CD4-positive, alpha-beta T cell (primary cell): ENCODE measurements at regions not wholly inside any gene's neighbourhood (a gene's known extent, or its start where the extent isn't known, plus 50 kb on each side); places are given as distances from the start of the nearest gene placed in this dataset.

Experiments used
- ATAC-seq: fragments of 200-7000 bp; cut with Tn5 transposase; one replicate; pipeline ENCODE4 v1.10.0; 2022; ENCODE audit warnings: mild to moderate bottlenecking; ENCODE audit not compliant: poor library complexity
- CTCF ChIA-PET: fragments of 350-600 bp; sonication (Branson Sonifier 250); formaldehyde crosslinking; loops from one replicate; lab custom pipeline; 2021; ENCODE audit warnings: antibody characterized with exemption, inconsistent platforms; lab: Charles Lee
- POLR2A ChIA-PET: fragments of 350-600 bp; sonication (Branson Sonifier 250); formaldehyde crosslinking; loops from one replicate; lab custom pipeline; 2021; ENCODE audit warnings: antibody characterized with exemption, inconsistent platforms; lab: Charles Lee
- DNase-seq, 14 experiments: peaks; one replicate each; pipeline ENCODE4 v3.0.0-alpha.2; 2013 to 2020; ENCODE audit warnings: mixed read lengths in 2 of 14
- H3K27ac ChIP-seq, 2 donors: one replicate each; pipeline versions ENCODE4 v1.5.1 to v1.7.0; 2013; ENCODE audit warnings: low read length in 2 of 2, low read depth in 1 of 2, mild to moderate bottlenecking in 1 of 2
- H3K27me3 ChIP-seq, 2 experiments: 1 replicate in 1 of 2; 2 replicates in 1 of 2; pipeline versions ENCODE4 v1.6.1 to v1.7.0; 2013; ENCODE audit warnings: low read length in 2 of 2, control low read depth in 1 of 2, mild to moderate bottlenecking in 1 of 2, moderate library complexity in 1 of 2; ENCODE audit not compliant: insufficient read depth in 2 of 2, control insufficient read depth in 1 of 2
- H3K36me3 ChIP-seq: one replicate; pipeline ENCODE4 v1.6.1; 2013; ENCODE audit warnings: low read length, control low read depth; ENCODE audit not compliant: insufficient read depth
- H3K4me1 ChIP-seq: one replicate; pipeline ENCODE4 v1.6.1; 2013; ENCODE audit warnings: low read length, control low read depth; ENCODE audit not compliant: insufficient read depth
- H3K4me3 ChIP-seq: one replicate; pipeline ENCODE4 v1.5.1; 2013; ENCODE audit warnings: mild to moderate bottlenecking, low read length, moderate library complexity
- H3K9me3 ChIP-seq, 2 experiments: 1 replicate in 1 of 2; 2 replicates in 1 of 2; pipeline versions ENCODE4 v1.6.1 to v1.7.0; 2013; ENCODE audit warnings: low read length in 2 of 2, mild to moderate bottlenecking in 2 of 2, control low read depth in 1 of 2, moderate library complexity in 1 of 2; ENCODE audit not compliant: control insufficient read depth in 1 of 2, insufficient read depth in 1 of 2
- H3K27ac Mint-ChIP-seq: one replicate; pipeline ENCODE4 v1.8.0; 2020; ENCODE audit warnings: mixed read lengths
- H3K27me3 Mint-ChIP-seq: one replicate; pipeline ENCODE4 v1.8.0; 2021; ENCODE audit warnings: mixed read lengths
- H3K36me3 Mint-ChIP-seq: one replicate; pipeline ENCODE4 v1.8.0; 2021; ENCODE audit warnings: low read depth, mixed read lengths
- H3K4me1 Mint-ChIP-seq: one replicate; pipeline ENCODE4 v1.8.0; 2021; ENCODE audit warnings: low read depth, mixed read lengths
- H3K4me3 Mint-ChIP-seq: one replicate; pipeline ENCODE4 v1.8.0; 2020; ENCODE audit warnings: mild to moderate bottlenecking, mixed read lengths
- H3K9me3 Mint-ChIP-seq: one replicate; pipeline ENCODE4 v1.8.0; 2020; ENCODE audit warnings: mixed read lengths
- CTCF ChIP-seq: fragments of 200-600 bp; IDR thresholded peaks from one replicate; pipeline ENCODE4 v1.8.0; 2022; ENCODE audit warnings: antibody characterized with exemption, mild to moderate bottlenecking
- intact Hi-C, 2 experiments: fragments of 100-400 bp; cut with DNase I in 1 of 2; cut with micrococcal nuclease in 1 of 2; formaldehyde crosslinking; loops; one replicate each; pipeline versions ENCODE4 v1.15.1 to v1.9.0; 2023 to 2025; cut with DNase I, micrococcal nuclease

- Histone ChIP-seq H3K36me3 (no peaks in the 10 kb centered on the region), H3K4me3 (no peak overlapping the region), H3K27me3 (no peaks in the 10 kb centered on the region), H3K9me3 (no peaks in the 10 kb centered on the region), H3K4me1 (no peaks in the 10 kb centered on the region), H3K27ac (no peak overlapping the region)
- DNase-seq, result no peak
- Mint-ChIP-seq H3K36me3 (no peaks in the 10 kb centered on the region), H3K27me3 (no peaks in the 10 kb centered on the region), H3K27ac (no peak overlapping the region), H3K9me3 (no peaks in the 10 kb centered on the region), H3K4me1 (no peaks in the 10 kb centered on the region), H3K4me3 (no peak overlapping the region)
- ATAC-seq, result no peak
- ChIA-PET CTCF (interaction anchor here (0.6 kb wide), 1 partner anchor 17 kb away, joined by 3 read pairs; no protein-coding TSS in a partner anchor), POLR2A (no interaction called here)
- no peak for TF ChIP-seq CTCF
- intact Hi-C loops, result no loop called here
Observed at GRCh38 chr1:166457700-166458099, 290.9 kb upstream of the FAM78B start.

- Histone ChIP-seq H3K27ac (no peak overlapping the region), H3K27me3 (peaks cover 4 to 6% of the 10 kb centered on the region in 2 experiments), H3K4me1 (no peaks in the 10 kb centered on the region), H3K4me3 (no peak overlapping the region), H3K36me3 (no peaks in the 10 kb centered on the region), H3K9me3 (peaks cover 0 to 8% of the 10 kb centered on the region in 2 experiments)
- H3K9me3 Mint-ChIP-seq, result peaks cover 2% of the 10 kb centered on the region
- ATAC-seq (no peak), DNase-seq (no peak)
- no peaks in the 10 kb centered on the region for H3K36me3 Mint-ChIP-seq
- peaks cover 23% of the 10 kb centered on the region for H3K27me3 Mint-ChIP-seq
- no peak for TF ChIP-seq CTCF
- intact Hi-C loops, result no loop called here
- no peak overlapping the region for H3K27ac Mint-ChIP-seq
- ChIA-PET POLR2A (no interaction called here), CTCF (no interaction called here)
- no peaks in the 10 kb centered on the region for H3K4me1 Mint-ChIP-seq
- no peak overlapping the region for H3K4me3 Mint-ChIP-seq
Observed at GRCh38 chr1:166464333-166464732, 297.5 kb upstream of the FAM78B start.

- POLR2A ChIA-PET, result no interaction called here
- Mint-ChIP-seq H3K9me3 (no peaks in the 10 kb centered on the region), H3K27me3 (peaks cover 63% of the 10 kb centered on the region), H3K27ac (no peak overlapping the region), H3K4me1 (no peaks in the 10 kb centered on the region), H3K4me3 (no peak overlapping the region), H3K36me3 (no peaks in the 10 kb centered on the region)
- Histone ChIP-seq H3K27ac (no peak overlapping the region), H3K4me1 (no peaks in the 10 kb centered on the region), H3K4me3 (no peak overlapping the region), H3K27me3 (peaks cover 13 to 15% of the 10 kb centered on the region in 2 experiments), H3K9me3 (no peaks in the 10 kb centered on the region), H3K36me3 (no peaks in the 10 kb centered on the region)
- TF ChIP-seq CTCF, result no peak
- CTCF ChIA-PET, result interaction anchor here (2.9 kb wide), 1 partner anchor 9 kb away, joined by 8 read pairs; no protein-coding TSS in a partner anchor
- ATAC-seq (no peak), DNase-seq (no peak)
- intact Hi-C loops, result no loop called here
Observed at GRCh38 chr1:166470014-166470413, 303.2 kb upstream of the FAM78B start.
